Tibial nerve (tissue), 4 donors: ENCODE measurements at regions not wholly inside any gene's neighbourhood (a gene's known extent, or its start where the extent isn't known, plus 50 kb on each side); places are given as distances from the start of the nearest gene placed in this dataset.

ENCODE experiments used
- CTCF ChIP-seq, 5 experiments: fragments of 200-600 bp in 3 of 5; fragments of 450-650 bp in 2 of 5; sonication (generic) in 3 of 5; IDR thresholded peaks; one replicate each; pipeline ENCODE4 v1.5.1; 2016 to 2019; ENCODE audit warnings: antibody characterized with exemption in 5 of 5, mild to moderate bottlenecking in 3 of 5, moderate library complexity in 2 of 5
- EP300 ChIP-seq, 2 donors: sonication (generic); formaldehyde crosslinking; IDR thresholded peaks; one replicate each; pipeline ENCODE4 v1.6.1; 2017; ENCODE audit warnings: antibody characterized with exemption in 2 of 2, mild to moderate bottlenecking in 1 of 2
- POLR2A ChIP-seq, 2 donors: fragments of 450-650 bp; IDR thresholded peaks; one replicate each; pipeline ENCODE4 v1.6.1; 2017; ENCODE audit warnings: antibody characterized with exemption in 2 of 2, mild to moderate bottlenecking in 2 of 2, moderate library complexity in 2 of 2

- no peak for TF ChIP-seq CTCF (IDR thresholded peaks at IDR 0.05)
- TF ChIP-seq POLR2A (IDR thresholded peaks at IDR 0.05) = no peak
- TF ChIP-seq EP300 (IDR thresholded peaks at IDR 0.05) = no peak
Observed at GRCh38 chr5:74916831-74917710, 50.9 kb upstream of the FAM169A start.
